Gastrocnemius medialis (tissue), 4 donors: ENCODE measurements at regions not wholly inside any gene's neighbourhood (a gene's known extent, or its start where the extent isn't known, plus 50 kb on each side); places are given as distances from the start of the nearest gene placed in this dataset.

Experiments used
- POLR2A ChIP-seq, 2 donors: fragments of 450-650 bp; IDR thresholded peaks; one replicate each; pipeline ENCODE4 v1.6.1; 2017; ENCODE audit warnings: antibody characterized with exemption in 2 of 2, mild to moderate bottlenecking in 2 of 2, moderate library complexity in 2 of 2
- TF ChIP-seq, protein P1 (sequence below), 5 experiments: fragments of 450-650 bp in 3 of 5; fragments of 200-600 bp in 2 of 5; sonication (generic) in 2 of 5; IDR thresholded peaks in 4 of 5; conservative IDR thresholded peaks in 1 of 5; 1 replicate in 4 of 5; 2 replicates in 1 of 5; pipeline ENCODE4 v1.5.1; 2016 to 2019; ENCODE audit warnings: antibody characterized with exemption in 5 of 5, mild to moderate bottlenecking in 3 of 5, moderate library complexity in 3 of 5

DNA sequence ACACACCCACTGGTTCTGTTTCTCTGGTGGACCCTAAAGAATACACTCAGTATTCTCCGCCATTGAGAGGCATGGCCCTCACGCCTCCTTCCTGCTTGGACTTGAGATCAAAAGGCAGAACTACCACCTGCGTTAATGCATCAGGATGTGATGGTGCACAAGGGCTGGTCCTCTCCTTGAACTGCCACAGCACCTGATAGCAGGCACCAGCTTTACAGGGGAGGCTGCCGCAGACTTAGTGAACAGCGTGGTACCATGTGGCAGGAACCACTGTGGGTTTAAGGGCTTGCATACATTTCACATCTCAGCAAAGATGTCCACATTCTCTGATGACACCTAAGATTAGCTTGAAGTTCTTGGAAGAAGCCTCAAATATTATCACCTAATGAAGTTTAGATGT lies 208.7 kb downstream of the GADD45G start:
- TF ChIP-seq, protein P1, sequence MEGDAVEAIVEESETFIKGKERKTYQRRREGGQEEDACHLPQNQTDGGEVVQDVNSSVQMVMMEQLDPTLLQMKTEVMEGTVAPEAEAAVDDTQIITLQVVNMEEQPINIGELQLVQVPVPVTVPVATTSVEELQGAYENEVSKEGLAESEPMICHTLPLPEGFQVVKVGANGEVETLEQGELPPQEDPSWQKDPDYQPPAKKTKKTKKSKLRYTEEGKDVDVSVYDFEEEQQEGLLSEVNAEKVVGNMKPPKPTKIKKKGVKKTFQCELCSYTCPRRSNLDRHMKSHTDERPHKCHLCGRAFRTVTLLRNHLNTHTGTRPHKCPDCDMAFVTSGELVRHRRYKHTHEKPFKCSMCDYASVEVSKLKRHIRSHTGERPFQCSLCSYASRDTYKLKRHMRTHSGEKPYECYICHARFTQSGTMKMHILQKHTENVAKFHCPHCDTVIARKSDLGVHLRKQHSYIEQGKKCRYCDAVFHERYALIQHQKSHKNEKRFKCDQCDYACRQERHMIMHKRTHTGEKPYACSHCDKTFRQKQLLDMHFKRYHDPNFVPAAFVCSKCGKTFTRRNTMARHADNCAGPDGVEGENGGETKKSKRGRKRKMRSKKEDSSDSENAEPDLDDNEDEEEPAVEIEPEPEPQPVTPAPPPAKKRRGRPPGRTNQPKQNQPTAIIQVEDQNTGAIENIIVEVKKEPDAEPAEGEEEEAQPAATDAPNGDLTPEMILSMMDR (IDR thresholded peaks at IDR 0.05 in 4 of 5, conservative IDR thresholded peaks at IDR 0.05 in 1 of 5): no peak
- no peak for TF ChIP-seq POLR2A (IDR thresholded peaks at IDR 0.05)
